ENCODE measurements at regions not wholly inside any gene's neighbourhood (a gene's known extent, or its start where the extent isn't known, plus 50 kb on each side); places are given as distances from the start of the nearest gene placed in this dataset.

DNA sequence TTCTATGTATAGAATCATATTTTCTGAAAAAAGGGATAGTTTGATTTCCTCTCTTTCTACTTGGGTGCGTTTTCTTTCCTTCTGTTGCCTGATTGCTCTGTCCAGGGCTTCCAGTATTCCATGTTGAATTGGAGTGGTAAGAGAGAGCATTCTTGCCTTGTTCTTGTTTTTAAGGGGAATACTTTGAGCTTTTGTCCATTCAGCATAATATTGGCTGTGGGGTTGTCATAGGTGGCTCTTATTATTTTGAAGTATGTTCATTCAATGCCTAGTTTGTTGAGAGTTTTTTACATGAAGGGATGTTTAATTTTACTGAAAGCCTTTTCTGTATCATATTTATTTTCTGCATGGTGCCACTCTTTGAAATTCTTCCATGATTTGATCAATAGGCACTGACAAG lies 173.5 kb upstream of the IRS2 start:
- H3K27ac Mint-ChIP-seq = no peak overlapping the region
- Histone ChIP-seq H3K4me1 (ENCODE audit: control insufficient read depth, insufficient read depth, low read length) (no peaks in the 10 kb centered on the region), H3K9ac (ENCODE audit: extremely low read depth, low read length, poor library complexity, severe bottlenecking) (no peak overlapping the region), H3K9me3 (ENCODE audit: control insufficient read depth, low read length) (no peaks in the 10 kb centered on the region), H3K27ac (ENCODE audit: low read depth, low read length) (no peak overlapping the region), H3K27me3 (ENCODE audit: control insufficient read depth, insufficient read depth, low read length, poor library complexity, severe bottlenecking) (no peaks in the 10 kb centered on the region), H3K36me3 (ENCODE audit: control insufficient read depth, insufficient read depth, low read length) (no peaks in the 10 kb centered on the region), H3K4me3 (ENCODE audit: low read length) (no peak overlapping the region)
- peaks cover 4% of the 10 kb centered on the region for H3K4me1 Mint-ChIP-seq
- no peak overlapping the region for H3K4me3 Mint-ChIP-seq
- H3K36me3 Mint-ChIP-seq (ENCODE audit: low read depth) = no peaks in the 10 kb centered on the region
- no peaks in the 10 kb centered on the region for H3K27me3 Mint-ChIP-seq (ENCODE audit: insufficient read depth)
- peaks cover 17% of the 10 kb centered on the region for H3K9me3 Mint-ChIP-seq
- DNase-seq = no peak
- 75% methylated on average over 1 of the region's 1 CpG; no CpG with 5 or more reads in 1 of the 2 experiments for WGBS, 2 experiments (ENCODE audit: insufficient coverage in 1 of 2, insufficient read length in 1 of 2)
- TF ChIP-seq, protein P1, sequence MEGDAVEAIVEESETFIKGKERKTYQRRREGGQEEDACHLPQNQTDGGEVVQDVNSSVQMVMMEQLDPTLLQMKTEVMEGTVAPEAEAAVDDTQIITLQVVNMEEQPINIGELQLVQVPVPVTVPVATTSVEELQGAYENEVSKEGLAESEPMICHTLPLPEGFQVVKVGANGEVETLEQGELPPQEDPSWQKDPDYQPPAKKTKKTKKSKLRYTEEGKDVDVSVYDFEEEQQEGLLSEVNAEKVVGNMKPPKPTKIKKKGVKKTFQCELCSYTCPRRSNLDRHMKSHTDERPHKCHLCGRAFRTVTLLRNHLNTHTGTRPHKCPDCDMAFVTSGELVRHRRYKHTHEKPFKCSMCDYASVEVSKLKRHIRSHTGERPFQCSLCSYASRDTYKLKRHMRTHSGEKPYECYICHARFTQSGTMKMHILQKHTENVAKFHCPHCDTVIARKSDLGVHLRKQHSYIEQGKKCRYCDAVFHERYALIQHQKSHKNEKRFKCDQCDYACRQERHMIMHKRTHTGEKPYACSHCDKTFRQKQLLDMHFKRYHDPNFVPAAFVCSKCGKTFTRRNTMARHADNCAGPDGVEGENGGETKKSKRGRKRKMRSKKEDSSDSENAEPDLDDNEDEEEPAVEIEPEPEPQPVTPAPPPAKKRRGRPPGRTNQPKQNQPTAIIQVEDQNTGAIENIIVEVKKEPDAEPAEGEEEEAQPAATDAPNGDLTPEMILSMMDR (conservative IDR thresholded peaks at IDR 0.05) = no peak

DNA sequence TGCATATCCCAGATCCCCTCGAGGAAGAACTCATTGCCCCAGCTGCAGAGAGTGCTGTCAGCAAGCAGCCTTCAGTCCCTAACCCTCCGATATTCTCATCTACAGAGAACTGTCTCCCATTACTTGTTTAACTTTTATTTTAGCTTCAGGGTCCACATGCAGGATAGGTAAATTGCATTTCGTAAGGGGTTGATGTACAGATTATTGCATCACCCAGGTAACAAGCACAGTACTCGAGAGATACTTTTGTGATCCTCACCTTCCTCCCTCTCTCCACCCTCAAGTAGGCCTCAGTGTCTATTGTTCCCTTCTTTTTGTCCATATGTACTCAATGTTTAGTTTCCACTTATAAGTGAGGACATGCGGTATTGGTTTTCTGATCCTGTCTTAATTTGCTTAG lies 171.5 kb upstream of the IRS2 start:
- 90 to 100% methylated on average over 2 to 5 of the region's 5 CpGs for WGBS, 2 experiments (ENCODE audit: insufficient coverage in 1 of 2, insufficient read length in 1 of 2)
- H3K4me3 ChIP-seq (ENCODE audit: low read length) = no peak overlapping the region
- H3K4me1 Mint-ChIP-seq = peaks cover 4% of the 10 kb centered on the region
- TF ChIP-seq, protein P1 (conservative IDR thresholded peaks at IDR 0.05) = no peak
- no peaks in the 10 kb centered on the region for H3K9me3 ChIP-seq (ENCODE audit: control insufficient read depth, low read length)
- no peak overlapping the region for H3K27ac ChIP-seq (ENCODE audit: low read depth, low read length)
- H3K9ac ChIP-seq (ENCODE audit: extremely low read depth, low read length, poor library complexity, severe bottlenecking) = no peak overlapping the region
- H3K36me3 ChIP-seq (ENCODE audit: control insufficient read depth, insufficient read depth, low read length) = no peaks in the 10 kb centered on the region
- no peaks in the 10 kb centered on the region for H3K36me3 Mint-ChIP-seq (ENCODE audit: low read depth)
- H3K9me3 Mint-ChIP-seq = peaks cover 17% of the 10 kb centered on the region
- H3K4me3 Mint-ChIP-seq = no peak overlapping the region
- H3K4me1 ChIP-seq (ENCODE audit: control insufficient read depth, insufficient read depth, low read length) = no peaks in the 10 kb centered on the region
- no peaks in the 10 kb centered on the region for H3K27me3 Mint-ChIP-seq (ENCODE audit: insufficient read depth)
- H3K27me3 ChIP-seq (ENCODE audit: control insufficient read depth, insufficient read depth, low read length, poor library complexity, severe bottlenecking) = no peaks in the 10 kb centered on the region
- no peak overlapping the region for H3K27ac Mint-ChIP-seq
- no peak for DNase-seq

DNA sequence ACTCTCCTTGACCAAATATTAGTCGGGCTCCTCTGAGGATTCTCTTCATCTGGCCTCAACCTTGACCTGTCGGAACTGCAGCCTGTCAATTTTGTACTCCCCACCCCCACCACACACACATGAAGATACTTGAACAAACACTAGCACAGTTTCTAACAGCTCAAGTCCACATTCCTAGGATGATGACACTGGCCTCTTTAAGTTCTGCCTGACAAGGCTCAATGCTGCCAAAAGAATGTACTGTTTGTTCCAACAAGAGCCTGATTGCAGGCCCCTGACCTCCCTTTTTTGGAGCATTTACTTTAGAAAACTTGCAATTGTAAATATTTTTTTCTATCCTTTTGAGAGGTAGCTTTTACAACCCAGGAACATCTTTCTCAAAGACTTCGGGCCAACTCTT lies 169.2 kb upstream of the IRS2 start:
- 94 to 96% methylated on average over 3 of the region's 3 CpGs for WGBS, 2 experiments (ENCODE audit: insufficient coverage in 1 of 2, insufficient read length in 1 of 2)
- Mint-ChIP-seq H3K9me3 (peaks cover 17% of the 10 kb centered on the region), H3K36me3 (ENCODE audit: low read depth) (no peaks in the 10 kb centered on the region), H3K27me3 (ENCODE audit: insufficient read depth) (no peaks in the 10 kb centered on the region), H3K27ac (no peak overlapping the region), H3K4me3 (no peak overlapping the region), H3K4me1 (peaks cover 4% of the 10 kb centered on the region)
- H3K27ac ChIP-seq (ENCODE audit: low read depth, low read length) = no peak overlapping the region
- H3K36me3 ChIP-seq (ENCODE audit: control insufficient read depth, insufficient read depth, low read length) = no peaks in the 10 kb centered on the region
- no peaks in the 10 kb centered on the region for H3K9me3 ChIP-seq (ENCODE audit: control insufficient read depth, low read length)
- TF ChIP-seq, protein P1 (conservative IDR thresholded peaks at IDR 0.05) = no peak
- H3K9ac ChIP-seq (ENCODE audit: extremely low read depth, low read length, poor library complexity, severe bottlenecking) = no peak overlapping the region
- H3K4me3 ChIP-seq (ENCODE audit: low read length) = no peak overlapping the region
- no peaks in the 10 kb centered on the region for H3K4me1 ChIP-seq (ENCODE audit: control insufficient read depth, insufficient read depth, low read length)
- DNase-seq = no peak
- no peaks in the 10 kb centered on the region for H3K27me3 ChIP-seq (ENCODE audit: control insufficient read depth, insufficient read depth, low read length, poor library complexity, severe bottlenecking)
